ENCODE measurements at regions not wholly inside any gene's neighbourhood (a gene's known extent, or its start where the extent isn't known, plus 50 kb on each side); places are given as distances from the start of the nearest gene placed in this dataset.

- TF ChIP-seq POLR2A (IDR thresholded peaks at IDR 0.05), result no peak
- TF ChIP-seq, protein P1, sequence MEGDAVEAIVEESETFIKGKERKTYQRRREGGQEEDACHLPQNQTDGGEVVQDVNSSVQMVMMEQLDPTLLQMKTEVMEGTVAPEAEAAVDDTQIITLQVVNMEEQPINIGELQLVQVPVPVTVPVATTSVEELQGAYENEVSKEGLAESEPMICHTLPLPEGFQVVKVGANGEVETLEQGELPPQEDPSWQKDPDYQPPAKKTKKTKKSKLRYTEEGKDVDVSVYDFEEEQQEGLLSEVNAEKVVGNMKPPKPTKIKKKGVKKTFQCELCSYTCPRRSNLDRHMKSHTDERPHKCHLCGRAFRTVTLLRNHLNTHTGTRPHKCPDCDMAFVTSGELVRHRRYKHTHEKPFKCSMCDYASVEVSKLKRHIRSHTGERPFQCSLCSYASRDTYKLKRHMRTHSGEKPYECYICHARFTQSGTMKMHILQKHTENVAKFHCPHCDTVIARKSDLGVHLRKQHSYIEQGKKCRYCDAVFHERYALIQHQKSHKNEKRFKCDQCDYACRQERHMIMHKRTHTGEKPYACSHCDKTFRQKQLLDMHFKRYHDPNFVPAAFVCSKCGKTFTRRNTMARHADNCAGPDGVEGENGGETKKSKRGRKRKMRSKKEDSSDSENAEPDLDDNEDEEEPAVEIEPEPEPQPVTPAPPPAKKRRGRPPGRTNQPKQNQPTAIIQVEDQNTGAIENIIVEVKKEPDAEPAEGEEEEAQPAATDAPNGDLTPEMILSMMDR (IDR thresholded peaks at IDR 0.05), result no peak
- intact Hi-C loops (cut with DNase I), result no loop called here
Measured at GRCh38 chr9:113646946-113647914, 183.7 kb downstream of the RGS3 start.

DNA sequence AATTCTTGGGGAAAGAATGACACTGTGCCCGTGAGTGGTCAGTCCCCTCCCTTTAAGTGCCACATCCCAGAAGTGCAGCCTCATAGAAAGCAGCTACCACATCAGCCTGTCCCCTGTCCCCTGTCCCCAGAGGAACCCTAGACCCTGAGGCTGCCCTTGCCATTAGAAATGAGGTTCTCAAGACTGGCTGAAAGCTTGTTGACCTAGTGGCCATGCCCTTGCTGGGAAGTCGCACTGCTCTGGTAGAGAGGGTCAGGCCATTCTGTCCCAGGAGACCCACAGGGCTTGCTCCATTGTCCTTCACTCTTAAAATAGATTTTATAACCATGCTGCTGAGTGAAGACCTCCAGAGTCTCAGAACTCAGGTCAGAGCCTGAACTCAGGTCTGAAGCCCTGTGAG is 184.5 kb downstream of the RGS3 start:
- Histone ChIP-seq H3K4me3 (no peak overlapping the region), H3K9me3 (peaks cover 0 to under 1% (median 0%) of the 10 kb centered on the region in 12 donors), H3K36me3 (no peaks in the 10 kb centered on the region), H3K27ac (peak overlapping the region in 8 of 12 donors; percentile 5 to 79 (median 56)), H3K4me1 (peaks cover 0 to 40% (median 21%) of the 10 kb centered on the region in 12 donors), H3K27me3 (no peaks in the 10 kb centered on the region)
- DNase-seq (peak in 1 of 5 donors; percentile 50), ATAC-seq (peak in 1 of 4 donors; percentile 8)
- intact Hi-C loops (cut with DNase I), result loop anchor here in 1 of 10 donors (2.0 kb wide), 1 partner anchor 21 kb away; no protein-coding TSS in a partner anchor
- TF ChIP-seq, protein P1 (IDR thresholded peaks at IDR 0.05), result no peak
- no peak for TF ChIP-seq POLR2A (IDR thresholded peaks at IDR 0.05)
- 63 to 81% (median 76%) methylated on average over 2 of the region's 2 CpGs for WGBS, 4 donors

More at GRCh38 chr9:113646946-113647914, 183.7 kb downstream of the RGS3 start:
- H3K27ac ChIP-seq, result no peak overlapping the region
- H3K36me3 ChIP-seq, result no peaks in the 10 kb centered on the region
- no peaks in the 10 kb centered on the region for H3K27me3 ChIP-seq
- no peak overlapping the region for H3K4me3 ChIP-seq
- no peak for ATAC-seq
- no peak for DNase-seq
- H3K9me3 ChIP-seq, result peaks cover 0 to 4% (median 0%) of the 10 kb centered on the region in 12 donors
- peaks cover 0 to 33% (median 16%) of the 10 kb centered on the region in 12 donors for H3K4me1 ChIP-seq
- 94 to 98% (median 97%) methylated on average over 7 to 10 of the region's 10 CpGs for WGBS, 4 donors

DNA sequence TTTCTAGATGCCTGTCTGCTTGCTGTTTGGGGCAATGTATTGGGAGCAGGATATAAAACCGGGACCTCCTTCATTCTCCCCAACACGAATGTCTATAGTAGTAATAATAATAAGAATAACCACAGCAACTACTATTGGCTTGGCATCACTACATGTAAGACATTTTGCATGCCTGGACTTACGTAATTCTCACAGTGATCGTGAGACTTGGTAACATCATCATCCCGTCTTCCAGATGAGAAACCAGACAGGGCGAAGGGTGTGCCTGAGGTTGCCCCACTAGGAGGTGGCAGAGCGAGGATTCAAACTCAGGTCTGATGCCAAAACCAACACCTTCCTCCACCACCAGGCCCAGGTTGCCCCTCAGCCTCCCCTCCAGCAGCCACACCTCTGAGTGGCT is 185.1 kb downstream of the RGS3 start:
- Histone ChIP-seq H3K36me3 (no peaks in the 10 kb centered on the region), H3K9me3 (no peaks in the 10 kb centered on the region), H3K27me3 (no peaks in the 10 kb centered on the region), H3K4me3 (no peak overlapping the region), H3K27ac (peak overlapping the region in 8 of 12 donors; percentile 26 to 79 (median 62)), H3K4me1 (peaks cover 0 to 42% (median 21%) of the 10 kb centered on the region in 12 donors)
- intact Hi-C loops (cut with DNase I), result loop anchor here in 1 of 10 donors (2.0 kb wide), 1 partner anchor 22 kb away; no protein-coding TSS in a partner anchor
- no peak for DNase-seq
- ATAC-seq, result no peak
- TF ChIP-seq POLR2A (IDR thresholded peaks at IDR 0.05), result no peak
- WGBS, 4 donors, result 81 to 89% (median 83%) methylated on average over 7 of the region's 7 CpGs

DNA sequence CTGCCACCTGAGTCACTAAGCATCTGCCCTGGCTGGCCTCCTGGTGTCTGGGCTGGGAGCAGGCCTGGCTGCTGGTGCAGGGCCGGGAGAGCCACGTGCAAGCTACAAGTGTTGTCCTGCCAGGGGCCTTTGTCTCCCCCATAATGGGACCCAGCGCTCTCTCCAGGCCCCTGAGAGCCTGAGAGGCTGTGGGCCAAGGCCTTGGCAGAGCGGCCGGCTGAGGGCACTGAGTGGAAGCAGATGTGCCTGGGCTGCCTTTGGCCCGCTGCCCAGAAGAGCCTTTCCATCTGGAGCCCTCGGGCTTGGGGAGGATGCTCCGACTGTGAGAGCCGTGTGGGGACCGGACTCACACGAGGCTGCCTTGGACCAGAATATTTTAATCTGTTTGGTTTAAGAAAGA is 185.5 kb downstream of the RGS3 start:
- peak overlapping the region in 8 of 12 donors; percentile 26 to 79 (median 62) for H3K27ac ChIP-seq
- intact Hi-C loops (cut with DNase I), result loop anchor here in 1 of 10 donors (2.0 kb wide), 1 partner anchor 22 kb away; no protein-coding TSS in a partner anchor
- TF ChIP-seq POLR2A (IDR thresholded peaks at IDR 0.05), result no peak
- TF ChIP-seq, protein P1 (IDR thresholded peaks at IDR 0.05), result peak in 2 of 12 donors; percentile 20 to 26

More for the DNA sequence above, 185.5 kb downstream of the RGS3 start:
- ATAC-seq, result peak; percentile 87 to 93 (median 92)
- H3K9me3 ChIP-seq, result no peaks in the 10 kb centered on the region
- 38 to 52% (median 41%) methylated on average over 9 to 11 of the region's 11 CpGs for WGBS, 4 donors
- H3K4me1 ChIP-seq, result peaks cover 2 to 47% (median 23%) of the 10 kb centered on the region in 12 donors
- no peak overlapping the region for H3K4me3 ChIP-seq
- peak; percentile 81 to 89 (median 88) for DNase-seq
- no peaks in the 10 kb centered on the region for H3K36me3 ChIP-seq
- H3K27me3 ChIP-seq, result no peaks in the 10 kb centered on the region
